GM12872 (cell line): ENCODE measurements at regions not wholly inside any gene's neighbourhood (a gene's known extent, or its start where the extent isn't known, plus 50 kb on each side); places are given as distances from the start of the nearest gene placed in this dataset.

Experiments
- TF ChIP-seq, protein P1 (sequence below): IDR thresholded peaks from 3 replicates; pipeline ENCODE4 v1.5.1; 2011; ENCODE audit warnings: low read depth, mild to moderate bottlenecking, low read length, moderate library complexity; ENCODE audit not compliant: insufficient read depth

DNA sequence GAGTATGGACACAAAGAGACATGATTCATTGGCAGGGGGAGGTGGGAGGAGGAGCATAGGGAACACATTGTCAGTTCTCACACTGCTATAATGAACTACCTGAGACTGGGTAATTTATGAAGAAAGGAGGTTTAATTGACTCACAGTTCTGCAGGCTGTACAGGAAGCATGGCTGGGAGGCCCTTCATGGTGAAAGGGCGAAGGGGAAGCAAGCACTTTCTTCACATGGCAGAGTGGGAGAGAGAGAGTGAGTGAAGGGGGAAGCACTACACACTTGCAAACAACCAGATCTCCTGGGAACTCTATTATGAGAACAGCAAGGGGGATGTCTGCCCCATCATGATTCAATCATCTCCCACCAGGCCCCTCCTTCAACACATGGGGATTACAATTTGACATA is 391.8 kb downstream of the BMP4 start:
- TF ChIP-seq, protein P1, sequence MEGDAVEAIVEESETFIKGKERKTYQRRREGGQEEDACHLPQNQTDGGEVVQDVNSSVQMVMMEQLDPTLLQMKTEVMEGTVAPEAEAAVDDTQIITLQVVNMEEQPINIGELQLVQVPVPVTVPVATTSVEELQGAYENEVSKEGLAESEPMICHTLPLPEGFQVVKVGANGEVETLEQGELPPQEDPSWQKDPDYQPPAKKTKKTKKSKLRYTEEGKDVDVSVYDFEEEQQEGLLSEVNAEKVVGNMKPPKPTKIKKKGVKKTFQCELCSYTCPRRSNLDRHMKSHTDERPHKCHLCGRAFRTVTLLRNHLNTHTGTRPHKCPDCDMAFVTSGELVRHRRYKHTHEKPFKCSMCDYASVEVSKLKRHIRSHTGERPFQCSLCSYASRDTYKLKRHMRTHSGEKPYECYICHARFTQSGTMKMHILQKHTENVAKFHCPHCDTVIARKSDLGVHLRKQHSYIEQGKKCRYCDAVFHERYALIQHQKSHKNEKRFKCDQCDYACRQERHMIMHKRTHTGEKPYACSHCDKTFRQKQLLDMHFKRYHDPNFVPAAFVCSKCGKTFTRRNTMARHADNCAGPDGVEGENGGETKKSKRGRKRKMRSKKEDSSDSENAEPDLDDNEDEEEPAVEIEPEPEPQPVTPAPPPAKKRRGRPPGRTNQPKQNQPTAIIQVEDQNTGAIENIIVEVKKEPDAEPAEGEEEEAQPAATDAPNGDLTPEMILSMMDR: no peak

DNA sequence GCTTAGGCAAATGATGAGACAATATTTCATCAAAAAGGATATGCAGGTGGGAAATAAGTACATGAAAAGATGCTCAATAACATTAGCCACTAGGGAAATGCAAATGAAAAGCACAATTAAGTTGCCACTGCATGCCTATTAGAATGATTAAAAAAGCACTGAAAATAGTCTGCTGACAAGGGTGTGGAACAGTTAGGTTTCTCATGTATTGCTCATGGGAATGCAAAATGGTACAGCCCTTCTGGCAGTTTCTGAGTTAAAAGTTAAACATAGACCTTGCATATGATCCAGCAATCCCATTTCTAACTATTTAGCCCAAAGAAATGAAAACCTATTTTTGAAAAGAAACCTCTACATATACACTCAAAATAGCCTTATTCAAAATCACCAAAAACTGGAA is 393.0 kb downstream of the BMP4 start:
- TF ChIP-seq, protein P1: no peak

DNA sequence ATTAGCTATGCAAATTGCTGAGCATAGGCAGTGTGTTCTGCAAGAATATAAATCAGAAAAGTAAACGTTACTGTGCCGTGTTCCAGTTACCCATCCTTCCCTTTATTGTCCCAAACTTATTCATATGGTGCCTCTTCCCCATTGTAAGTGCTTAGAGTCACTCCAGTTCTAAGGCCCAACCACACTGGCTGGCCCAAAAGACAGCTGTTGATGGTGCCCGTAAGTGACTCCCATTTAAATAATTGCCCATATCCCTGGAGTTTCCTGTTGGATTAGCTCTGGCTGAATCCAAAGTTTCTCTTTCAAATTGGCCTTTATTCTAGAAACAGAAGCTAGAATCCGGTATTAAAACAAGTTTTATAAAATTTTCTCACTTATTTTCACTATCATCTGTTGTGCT is 400.1 kb upstream of the DDHD1 start:
- TF ChIP-seq, protein P1: no peak

DNA sequence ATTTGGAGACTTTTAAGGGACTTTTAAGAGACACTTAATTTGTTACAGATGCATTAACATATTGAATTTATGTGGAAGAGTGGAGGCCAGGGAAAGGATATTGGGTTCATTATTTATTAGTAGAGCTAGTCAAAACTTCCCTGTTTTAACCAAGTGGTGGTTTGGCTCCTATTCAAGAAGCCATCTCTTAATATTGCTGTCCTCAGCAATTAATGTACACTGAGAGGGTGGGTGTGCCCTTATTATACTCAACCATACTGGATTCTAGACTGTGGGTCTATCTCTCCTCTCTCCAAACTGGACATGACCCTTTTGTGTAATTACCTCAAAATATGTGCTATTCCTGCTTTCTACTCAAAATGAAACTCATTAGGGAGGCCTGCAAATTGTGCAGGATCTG is 398.7 kb upstream of the DDHD1 start:
- TF ChIP-seq, protein P1: no peak

DNA sequence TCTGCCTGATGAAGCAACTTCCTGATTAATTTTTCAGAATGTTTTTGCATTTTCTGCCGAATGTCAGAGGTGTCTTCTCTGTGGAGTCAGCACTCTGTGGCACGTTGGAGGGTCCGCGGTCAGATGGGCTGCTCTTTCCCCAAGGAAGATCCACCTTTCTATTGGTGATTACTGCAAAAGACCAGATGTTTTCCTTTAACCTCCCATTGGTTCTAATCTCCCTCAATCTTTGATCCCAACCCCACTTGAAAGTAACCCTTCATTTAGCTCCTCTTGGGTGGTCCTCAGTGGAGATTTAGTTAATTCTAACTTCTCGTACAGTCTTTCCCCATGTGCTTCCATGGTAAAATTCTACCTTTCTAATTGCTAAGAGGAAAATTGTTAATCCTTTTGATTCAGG is 397.7 kb upstream of the DDHD1 start:
- TF ChIP-seq, protein P1: no peak

DNA sequence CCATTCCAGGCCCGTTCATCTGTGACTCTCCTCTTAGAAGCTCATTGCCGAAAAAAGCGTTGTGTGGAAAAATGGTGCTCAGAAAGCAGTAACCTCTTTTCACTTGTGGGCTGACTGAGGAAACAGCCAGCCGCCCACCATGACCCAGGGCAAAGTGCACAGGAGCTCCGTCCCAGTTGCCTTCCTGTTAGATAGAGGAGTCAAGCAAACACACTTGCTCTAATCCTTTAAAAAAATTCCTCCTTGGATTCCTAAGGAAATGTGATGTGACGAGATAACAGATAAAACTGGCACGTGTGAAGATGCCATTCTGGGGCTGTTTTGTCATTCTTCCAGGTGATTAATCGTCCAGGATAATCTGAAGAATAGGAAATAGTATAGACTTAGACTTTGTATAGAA is 396.8 kb upstream of the DDHD1 start:
- TF ChIP-seq, protein P1: no peak

DNA sequence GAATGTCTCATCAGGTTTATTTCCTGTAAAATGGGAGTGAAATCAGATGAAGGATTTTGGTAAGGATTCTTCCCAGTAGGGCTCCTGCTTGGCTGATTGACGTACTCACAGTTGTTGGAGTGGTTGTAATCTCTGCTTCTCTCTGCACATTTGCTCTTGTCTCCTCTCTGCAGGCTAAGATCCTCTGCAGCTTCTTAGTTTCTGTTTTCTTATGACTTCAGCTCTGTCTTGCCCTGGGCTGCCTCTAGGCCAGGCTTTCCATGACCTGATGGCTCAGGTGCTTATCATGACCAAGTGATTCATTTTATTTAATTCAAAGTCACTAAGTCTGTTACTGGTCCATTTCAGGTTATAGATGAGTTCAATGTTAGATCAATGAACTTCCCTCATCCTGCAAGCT is 394.5 kb upstream of the DDHD1 start:
- TF ChIP-seq, protein P1: no peak

DNA sequence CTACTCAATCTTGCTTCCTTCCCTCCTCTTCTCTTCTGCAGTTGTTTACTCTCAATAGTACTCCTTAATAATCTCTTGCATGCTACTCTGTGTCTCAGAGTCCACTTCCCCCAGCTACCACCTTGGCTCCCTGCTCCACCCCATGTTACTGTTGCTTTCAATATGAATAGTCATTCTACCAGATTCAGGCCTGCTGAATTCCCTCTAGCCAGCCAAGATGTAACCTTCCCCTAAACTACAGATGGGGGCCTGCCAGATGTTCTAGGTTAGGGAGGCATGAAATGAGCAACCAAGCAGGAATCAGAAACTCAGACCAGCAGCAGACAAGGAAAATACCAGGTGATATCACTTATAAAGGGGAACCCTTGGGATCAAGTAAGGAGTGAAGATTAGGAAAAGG is 392.1 kb upstream of the DDHD1 start:
- TF ChIP-seq, protein P1: no peak
